MCF 10A (cell line): ENCODE measurements at regions not wholly inside any gene's neighbourhood (a gene's known extent, or its start where the extent isn't known, plus 50 kb on each side); places are given as distances from the start of the nearest gene placed in this dataset.

Experiments used
- BruUV-seq: library from RNA; stranded (reverse); fragments of 400-500 nt; replicated peaks from 2 replicates; lab custom pipeline; 2021; lab: Mats Ljungman, UMichigan
- CTCF ChIA-PET: fragments of 300-600 bp; sonication (Branson Sonifier 250); formaldehyde crosslinking; extraction: SDS; loops from one replicate; lab custom pipeline; 2021; ENCODE audit warnings: antibody characterized with exemption, inconsistent platforms; lab: Yijun Ruan, JAX
- POLR2A ChIA-PET: fragments of 300-600, 350-650 bp; sonication (Branson Sonifier 250); formaldehyde crosslinking; extraction: SDS; loops from one replicate; lab custom pipeline; 2020; ENCODE audit warnings: antibody characterized with exemption, inconsistent platforms; lab: Yijun Ruan, JAX
- DNase-seq: peaks from one replicate; pipeline ENCODE4 v3.0.0-alpha.2; 2018; ENCODE audit not compliant: unreplicated experiment
- H3K27ac Mint-ChIP-seq: one replicate; pipeline ENCODE4 v1.8.0; 2022; ENCODE audit warnings: mild to moderate bottlenecking, low read depth, mixed read lengths; ENCODE audit not compliant: unreplicated experiment
- H3K27me3 Mint-ChIP-seq: one replicate; pipeline ENCODE4 v1.8.0; 2022; ENCODE audit warnings: mixed read lengths; ENCODE audit not compliant: insufficient read depth, unreplicated experiment
- H3K36me3 Mint-ChIP-seq: one replicate; pipeline ENCODE4 v1.8.0; 2022; ENCODE audit warnings: mild to moderate bottlenecking, moderate library complexity, mixed read lengths; ENCODE audit not compliant: insufficient read depth, unreplicated experiment
- H3K4me1 Mint-ChIP-seq: one replicate; pipeline ENCODE4 v1.8.0; 2022; ENCODE audit warnings: mixed read lengths; ENCODE audit not compliant: insufficient read depth, unreplicated experiment
- H3K4me3 Mint-ChIP-seq: one replicate; pipeline ENCODE4 v1.8.0; 2022; ENCODE audit warnings: mild to moderate bottlenecking, moderate library complexity, mixed read lengths; ENCODE audit not compliant: unreplicated experiment
- H3K9me3 Mint-ChIP-seq: one replicate; pipeline ENCODE4 v1.8.0; 2022; ENCODE audit warnings: mixed read lengths; ENCODE audit not compliant: unreplicated experiment
- intact Hi-C: fragments of 100-400 bp; cut with micrococcal nuclease; formaldehyde crosslinking; loops from 2 replicates; pipeline ENCODE4 v1.14.1; 2022
- TF ChIP-seq, protein P1 (sequence below): fragments of 200-600 bp; IDR thresholded peaks from one replicate; pipeline ENCODE4 v1.8.0; 2022; ENCODE audit warnings: antibody characterized with exemption, mild to moderate bottlenecking; ENCODE audit not compliant: unreplicated experiment

- CTCF ChIA-PET: interaction anchor here (1.0 kb wide), 1 partner anchor 10 kb away, joined by 3 read pairs; no protein-coding TSS in a partner anchor
- POLR2A ChIA-PET: interaction anchor here (0.7 kb wide), 1 partner anchor 752 kb away, joined by 3 read pairs; no protein-coding TSS in a partner anchor
- Mint-ChIP-seq H3K27ac (no peak overlapping the region), H3K4me1 (peaks cover 5% of the 10 kb centered on the region), H3K27me3 (no peaks in the 10 kb centered on the region), H3K36me3 (no peaks in the 10 kb centered on the region), H3K4me3 (no peak overlapping the region), H3K9me3 (no peaks in the 10 kb centered on the region)
- intact Hi-C loops: no loop called here
- TF ChIP-seq, protein P1, sequence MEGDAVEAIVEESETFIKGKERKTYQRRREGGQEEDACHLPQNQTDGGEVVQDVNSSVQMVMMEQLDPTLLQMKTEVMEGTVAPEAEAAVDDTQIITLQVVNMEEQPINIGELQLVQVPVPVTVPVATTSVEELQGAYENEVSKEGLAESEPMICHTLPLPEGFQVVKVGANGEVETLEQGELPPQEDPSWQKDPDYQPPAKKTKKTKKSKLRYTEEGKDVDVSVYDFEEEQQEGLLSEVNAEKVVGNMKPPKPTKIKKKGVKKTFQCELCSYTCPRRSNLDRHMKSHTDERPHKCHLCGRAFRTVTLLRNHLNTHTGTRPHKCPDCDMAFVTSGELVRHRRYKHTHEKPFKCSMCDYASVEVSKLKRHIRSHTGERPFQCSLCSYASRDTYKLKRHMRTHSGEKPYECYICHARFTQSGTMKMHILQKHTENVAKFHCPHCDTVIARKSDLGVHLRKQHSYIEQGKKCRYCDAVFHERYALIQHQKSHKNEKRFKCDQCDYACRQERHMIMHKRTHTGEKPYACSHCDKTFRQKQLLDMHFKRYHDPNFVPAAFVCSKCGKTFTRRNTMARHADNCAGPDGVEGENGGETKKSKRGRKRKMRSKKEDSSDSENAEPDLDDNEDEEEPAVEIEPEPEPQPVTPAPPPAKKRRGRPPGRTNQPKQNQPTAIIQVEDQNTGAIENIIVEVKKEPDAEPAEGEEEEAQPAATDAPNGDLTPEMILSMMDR: no peak
- no peak for DNase-seq
- BruUV-seq: no TSS peak
Measured at GRCh38 chr2:120498121-120498520, 152.2 kb downstream of the INHBB start.

GRCh38 chr2:120498576-120499394 is 152.8 kb downstream of the INHBB start:
- DNase-seq: no peak
- Mint-ChIP-seq H3K4me3 (no peak overlapping the region), H3K27me3 (no peaks in the 10 kb centered on the region), H3K9me3 (no peaks in the 10 kb centered on the region), H3K4me1 (peaks cover 5% of the 10 kb centered on the region), H3K36me3 (no peaks in the 10 kb centered on the region), H3K27ac (no peak overlapping the region)
- intact Hi-C loops: no loop called here
- TF ChIP-seq, protein P1: no peak
- POLR2A ChIA-PET: interaction anchor here (0.7 to 1.1 kb wide), 2 partner anchors 15 to 752 kb away, joined by 3 read pairs; no protein-coding TSS in a partner anchor
- CTCF ChIA-PET: no interaction called here
- BruUV-seq: no TSS peak

DNA sequence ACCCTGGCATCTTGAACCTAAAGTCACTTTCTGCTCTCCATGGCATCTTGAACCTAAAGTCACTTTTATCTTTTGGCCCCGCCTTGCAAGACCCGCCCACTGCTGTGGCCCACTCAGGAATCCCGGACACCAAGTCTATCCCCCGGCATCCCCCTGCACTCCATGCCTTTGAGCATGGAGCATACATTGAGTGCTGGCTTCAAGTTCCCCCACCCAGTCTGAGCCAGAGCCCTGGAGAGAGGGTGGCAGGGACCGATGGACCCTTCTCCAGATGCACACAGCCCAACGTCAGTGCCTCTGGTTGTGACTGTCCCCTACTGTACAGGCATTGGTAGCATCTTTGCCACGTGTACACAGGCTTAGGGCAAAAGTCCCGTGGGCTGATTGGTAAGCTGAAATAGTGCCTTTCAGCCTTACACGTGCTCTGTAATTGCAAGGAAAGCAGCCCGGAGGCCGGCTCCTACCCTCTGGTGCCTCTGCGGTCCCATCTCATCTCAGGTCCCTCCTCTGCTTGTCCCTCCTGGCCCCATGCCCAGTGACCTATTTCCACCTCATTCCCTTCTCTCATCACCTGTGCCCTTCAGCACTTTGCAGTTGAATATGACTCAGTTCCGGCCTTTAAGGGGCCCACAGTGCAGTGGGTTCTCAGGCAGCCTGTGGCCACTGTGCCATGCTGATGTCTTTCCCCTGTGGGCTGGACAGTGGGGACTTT is 154.0 kb downstream of the INHBB start:
- DNase-seq: peak; percentile 69
- CTCF ChIA-PET: no interaction called here

More for the DNA sequence above, 154.0 kb downstream of the INHBB start:
- TF ChIP-seq, protein P1: no peak
- no TSS peak for BruUV-seq
- intact Hi-C loops: no loop called here
- no peaks in the 10 kb centered on the region for H3K9me3 Mint-ChIP-seq
- no peak overlapping the region for H3K4me3 Mint-ChIP-seq
- no peaks in the 10 kb centered on the region for H3K27me3 Mint-ChIP-seq
- H3K4me1 Mint-ChIP-seq: peaks cover 5% of the 10 kb centered on the region
- H3K36me3 Mint-ChIP-seq: no peaks in the 10 kb centered on the region
- POLR2A ChIA-PET: interaction anchor here (1.1 kb wide), 1 partner anchor 16 kb away, joined by 3 read pairs; no protein-coding TSS in a partner anchor
- H3K27ac Mint-ChIP-seq: no peak overlapping the region
